ENCODE measurements at regions not wholly inside any gene's neighbourhood (a gene's known extent, or its start where the extent isn't known, plus 50 kb on each side); places are given as distances from the start of the nearest gene placed in this dataset.

DNA sequence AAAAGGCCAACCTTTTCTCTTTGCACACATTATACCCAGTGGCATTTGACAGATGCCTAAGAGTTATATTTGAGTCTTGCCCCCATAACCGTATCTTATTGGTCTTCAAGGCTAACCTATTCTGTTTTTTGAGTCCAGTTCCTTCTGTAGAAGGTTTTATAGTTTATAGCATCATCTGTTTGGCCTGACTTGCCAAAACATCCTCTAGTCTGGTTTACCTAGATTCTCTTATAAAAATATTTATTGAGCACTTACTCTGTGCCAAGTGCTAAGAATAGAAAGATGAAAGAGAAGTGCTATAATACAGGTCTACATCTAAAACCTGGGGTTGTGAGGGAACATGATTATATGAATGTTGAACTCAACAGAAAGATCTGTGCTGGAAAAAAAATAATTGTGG lies 55.9 kb upstream of the PIP4K2A start:
- Histone ChIP-seq H3K79me2 (ENCODE audit: insufficient read depth, low read length) (no peaks in the 10 kb centered on the region), H3K27me3 (ENCODE audit: control insufficient read depth in 1 of 2, insufficient read depth in 2 of 2, low read length in 2 of 2) (no peaks in the 10 kb centered on the region), H3K9me3 (ENCODE audit: low read length) (no peaks in the 10 kb centered on the region), H3K4me2 (ENCODE audit: low read depth, low read length) (no peak overlapping the region), H3K27ac (ENCODE audit: extremely low read length, insufficient read depth, low read length) (no peak overlapping the region), H3K4me1 (ENCODE audit: insufficient read depth, low read length) (peaks cover 5% of the 10 kb centered on the region; the same call in 1 of the 2 replicates), H2AFZ (ENCODE audit: low read length) (no peak overlapping the region), H3K9ac (ENCODE audit: insufficient read depth, low read depth, low read length) (no peak overlapping the region), H3K36me3 (replicated peaks in 1 of 2; ENCODE audit: control insufficient read depth in 1 of 2, insufficient read depth in 2 of 2, low read length in 2 of 2) (no peaks in the 10 kb centered on the region), H4K20me1 (ENCODE audit: insufficient read depth, low read length) (no peaks in the 10 kb centered on the region), H3K4me3 (replicated peaks in 1 of 3; ENCODE audit: insufficient read depth in 1 of 3, low read depth in 2 of 3, low read length in 3 of 3) (no peak overlapping the region)
- 0% methylated on average over 1 of the region's 1 CpG for WGBS (ENCODE audit: low lambda C conversion rate)
- DNase-seq (ENCODE audit: low spot score) (no peak), FAIRE-seq (no peak), ATAC-seq (no peak)
- CTCF ChIA-PET (ENCODE audit: low intra/inter-chr PET ratio, low total read pairs): no interaction called here
- in situ Hi-C loops (cut with HindIII; ENCODE audit: extremely low pct_ligation_motif_present, low pct_unique_long_range_greater_than_20kb): no loop called here
- intact Hi-C loops (cut with micrococcal nuclease; ENCODE audit: unreplicated experiment): no loop called here
- BruUV-seq (replicated peaks): no TSS peak
- POLR2A ChIA-PET: no interaction called here
- no peak for TF ChIP-seq ZNF883 (CRISPR knock-in tag; IDR thresholded peaks at IDR 0.05; ENCODE audit: not compliant biosample characterization)
- TF ChIP-seq, protein P1, sequence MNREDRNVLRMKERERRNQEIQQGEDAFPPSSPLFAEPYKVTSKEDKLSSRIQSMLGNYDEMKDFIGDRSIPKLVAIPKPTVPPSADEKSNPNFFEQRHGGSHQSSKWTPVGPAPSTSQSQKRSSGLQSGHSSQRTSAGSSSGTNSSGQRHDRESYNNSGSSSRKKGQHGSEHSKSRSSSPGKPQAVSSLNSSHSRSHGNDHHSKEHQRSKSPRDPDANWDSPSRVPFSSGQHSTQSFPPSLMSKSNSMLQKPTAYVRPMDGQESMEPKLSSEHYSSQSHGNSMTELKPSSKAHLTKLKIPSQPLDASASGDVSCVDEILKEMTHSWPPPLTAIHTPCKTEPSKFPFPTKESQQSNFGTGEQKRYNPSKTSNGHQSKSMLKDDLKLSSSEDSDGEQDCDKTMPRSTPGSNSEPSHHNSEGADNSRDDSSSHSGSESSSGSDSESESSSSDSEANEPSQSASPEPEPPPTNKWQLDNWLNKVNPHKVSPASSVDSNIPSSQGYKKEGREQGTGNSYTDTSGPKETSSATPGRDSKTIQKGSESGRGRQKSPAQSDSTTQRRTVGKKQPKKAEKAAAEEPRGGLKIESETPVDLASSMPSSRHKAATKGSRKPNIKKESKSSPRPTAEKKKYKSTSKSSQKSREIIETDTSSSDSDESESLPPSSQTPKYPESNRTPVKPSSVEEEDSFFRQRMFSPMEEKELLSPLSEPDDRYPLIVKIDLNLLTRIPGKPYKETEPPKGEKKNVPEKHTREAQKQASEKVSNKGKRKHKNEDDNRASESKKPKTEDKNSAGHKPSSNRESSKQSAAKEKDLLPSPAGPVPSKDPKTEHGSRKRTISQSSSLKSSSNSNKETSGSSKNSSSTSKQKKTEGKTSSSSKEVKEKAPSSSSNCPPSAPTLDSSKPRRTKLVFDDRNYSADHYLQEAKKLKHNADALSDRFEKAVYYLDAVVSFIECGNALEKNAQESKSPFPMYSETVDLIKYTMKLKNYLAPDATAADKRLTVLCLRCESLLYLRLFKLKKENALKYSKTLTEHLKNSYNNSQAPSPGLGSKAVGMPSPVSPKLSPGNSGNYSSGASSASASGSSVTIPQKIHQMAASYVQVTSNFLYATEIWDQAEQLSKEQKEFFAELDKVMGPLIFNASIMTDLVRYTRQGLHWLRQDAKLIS (CRISPR knock-in tag; IDR thresholded peaks at IDR 0.05): no peak
- TF ChIP-seq ELF4 (CRISPR knock-in tag; IDR thresholded peaks at IDR 0.05; ENCODE audit: borderline replicate concordance): no peak
- no peak for TF ChIP-seq ZFP62 (CRISPR knock-in tag; IDR thresholded peaks at IDR 0.05)
- TF ChIP-seq ZNF678 (CRISPR knock-in tag; IDR thresholded peaks at IDR 0.05): no peak
- TF ChIP-seq, protein P2, sequence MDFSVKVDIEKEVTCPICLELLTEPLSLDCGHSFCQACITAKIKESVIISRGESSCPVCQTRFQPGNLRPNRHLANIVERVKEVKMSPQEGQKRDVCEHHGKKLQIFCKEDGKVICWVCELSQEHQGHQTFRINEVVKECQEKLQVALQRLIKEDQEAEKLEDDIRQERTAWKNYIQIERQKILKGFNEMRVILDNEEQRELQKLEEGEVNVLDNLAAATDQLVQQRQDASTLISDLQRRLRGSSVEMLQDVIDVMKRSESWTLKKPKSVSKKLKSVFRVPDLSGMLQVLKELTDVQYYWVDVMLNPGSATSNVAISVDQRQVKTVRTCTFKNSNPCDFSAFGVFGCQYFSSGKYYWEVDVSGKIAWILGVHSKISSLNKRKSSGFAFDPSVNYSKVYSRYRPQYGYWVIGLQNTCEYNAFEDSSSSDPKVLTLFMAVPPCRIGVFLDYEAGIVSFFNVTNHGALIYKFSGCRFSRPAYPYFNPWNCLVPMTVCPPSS (IDR thresholded peaks at IDR 0.05): no peak
- TF ChIP-seq ZNF615 (CRISPR knock-in tag; IDR thresholded peaks at IDR 0.05; ENCODE audit: borderline replicate concordance): no peak
- TF ChIP-seq, protein P3, sequence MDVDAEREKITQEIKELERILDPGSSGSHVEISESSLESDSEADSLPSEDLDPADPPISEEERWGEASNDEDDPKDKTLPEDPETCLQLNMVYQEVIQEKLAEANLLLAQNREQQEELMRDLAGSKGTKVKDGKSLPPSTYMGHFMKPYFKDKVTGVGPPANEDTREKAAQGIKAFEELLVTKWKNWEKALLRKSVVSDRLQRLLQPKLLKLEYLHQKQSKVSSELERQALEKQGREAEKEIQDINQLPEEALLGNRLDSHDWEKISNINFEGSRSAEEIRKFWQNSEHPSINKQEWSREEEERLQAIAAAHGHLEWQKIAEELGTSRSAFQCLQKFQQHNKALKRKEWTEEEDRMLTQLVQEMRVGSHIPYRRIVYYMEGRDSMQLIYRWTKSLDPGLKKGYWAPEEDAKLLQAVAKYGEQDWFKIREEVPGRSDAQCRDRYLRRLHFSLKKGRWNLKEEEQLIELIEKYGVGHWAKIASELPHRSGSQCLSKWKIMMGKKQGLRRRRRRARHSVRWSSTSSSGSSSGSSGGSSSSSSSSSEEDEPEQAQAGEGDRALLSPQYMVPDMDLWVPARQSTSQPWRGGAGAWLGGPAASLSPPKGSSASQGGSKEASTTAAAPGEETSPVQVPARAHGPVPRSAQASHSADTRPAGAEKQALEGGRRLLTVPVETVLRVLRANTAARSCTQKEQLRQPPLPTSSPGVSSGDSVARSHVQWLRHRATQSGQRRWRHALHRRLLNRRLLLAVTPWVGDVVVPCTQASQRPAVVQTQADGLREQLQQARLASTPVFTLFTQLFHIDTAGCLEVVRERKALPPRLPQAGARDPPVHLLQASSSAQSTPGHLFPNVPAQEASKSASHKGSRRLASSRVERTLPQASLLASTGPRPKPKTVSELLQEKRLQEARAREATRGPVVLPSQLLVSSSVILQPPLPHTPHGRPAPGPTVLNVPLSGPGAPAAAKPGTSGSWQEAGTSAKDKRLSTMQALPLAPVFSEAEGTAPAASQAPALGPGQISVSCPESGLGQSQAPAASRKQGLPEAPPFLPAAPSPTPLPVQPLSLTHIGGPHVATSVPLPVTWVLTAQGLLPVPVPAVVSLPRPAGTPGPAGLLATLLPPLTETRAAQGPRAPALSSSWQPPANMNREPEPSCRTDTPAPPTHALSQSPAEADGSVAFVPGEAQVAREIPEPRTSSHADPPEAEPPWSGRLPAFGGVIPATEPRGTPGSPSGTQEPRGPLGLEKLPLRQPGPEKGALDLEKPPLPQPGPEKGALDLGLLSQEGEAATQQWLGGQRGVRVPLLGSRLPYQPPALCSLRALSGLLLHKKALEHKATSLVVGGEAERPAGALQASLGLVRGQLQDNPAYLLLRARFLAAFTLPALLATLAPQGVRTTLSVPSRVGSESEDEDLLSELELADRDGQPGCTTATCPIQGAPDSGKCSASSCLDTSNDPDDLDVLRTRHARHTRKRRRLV (CRISPR knock-in tag; IDR thresholded peaks at IDR 0.05): no peak
- TF ChIP-seq, protein P4, sequence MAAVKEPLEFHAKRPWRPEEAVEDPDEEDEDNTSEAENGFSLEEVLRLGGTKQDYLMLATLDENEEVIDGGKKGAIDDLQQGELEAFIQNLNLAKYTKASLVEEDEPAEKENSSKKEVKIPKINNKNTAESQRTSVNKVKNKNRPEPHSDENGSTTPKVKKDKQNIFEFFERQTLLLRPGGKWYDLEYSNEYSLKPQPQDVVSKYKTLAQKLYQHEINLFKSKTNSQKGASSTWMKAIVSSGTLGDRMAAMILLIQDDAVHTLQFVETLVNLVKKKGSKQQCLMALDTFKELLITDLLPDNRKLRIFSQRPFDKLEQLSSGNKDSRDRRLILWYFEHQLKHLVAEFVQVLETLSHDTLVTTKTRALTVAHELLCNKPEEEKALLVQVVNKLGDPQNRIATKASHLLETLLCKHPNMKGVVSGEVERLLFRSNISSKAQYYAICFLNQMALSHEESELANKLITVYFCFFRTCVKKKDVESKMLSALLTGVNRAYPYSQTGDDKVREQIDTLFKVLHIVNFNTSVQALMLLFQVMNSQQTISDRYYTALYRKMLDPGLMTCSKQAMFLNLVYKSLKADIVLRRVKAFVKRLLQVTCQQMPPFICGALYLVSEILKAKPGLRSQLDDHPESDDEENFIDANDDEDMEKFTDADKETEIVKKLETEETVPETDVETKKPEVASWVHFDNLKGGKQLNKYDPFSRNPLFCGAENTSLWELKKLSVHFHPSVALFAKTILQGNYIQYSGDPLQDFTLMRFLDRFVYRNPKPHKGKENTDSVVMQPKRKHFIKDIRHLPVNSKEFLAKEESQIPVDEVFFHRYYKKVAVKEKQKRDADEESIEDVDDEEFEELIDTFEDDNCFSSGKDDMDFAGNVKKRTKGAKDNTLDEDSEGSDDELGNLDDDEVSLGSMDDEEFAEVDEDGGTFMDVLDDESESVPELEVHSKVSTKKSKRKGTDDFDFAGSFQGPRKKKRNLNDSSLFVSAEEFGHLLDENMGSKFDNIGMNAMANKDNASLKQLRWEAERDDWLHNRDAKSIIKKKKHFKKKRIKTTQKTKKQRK (IDR thresholded peaks at IDR 0.05; ENCODE audit: low read length): no peak
- no peak for TF ChIP-seq HNF4G (IDR thresholded peaks at IDR 0.05; ENCODE audit: borderline replicate concordance, low read depth, low read length)
- TF ChIP-seq HNF4G (CRISPR knock-in tag; IDR thresholded peaks at IDR 0.05; ENCODE audit: borderline replicate concordance, low read depth): no peak
